Stimulated activated CD4-positive, alpha-beta T cell treated with anti-CD3 and anti-CD28 coated beads, Interleukin-4, amount 100 ng/mL, for 48 hours (primary cell): ENCODE measurements at regions not wholly inside any gene's neighbourhood (a gene's known extent, or its start where the extent isn't known, plus 50 kb on each side); places are given as distances from the start of the nearest gene placed in this dataset.
"Not testable (repeated sequence)": the region's sequence is repeated elsewhere in the genome, so short reads cannot be mapped to it uniquely, and the experiment has no call there.

Experiments used
- DNase-seq, 2 donors: peaks; one replicate each; pipeline ENCODE4 v3.0.0-alpha.2; 2020; ENCODE audit warnings: low read depth in 2 of 2

- DNase-seq, result no peak
Measured at GRCh38 chr4:31187979-31188378, 467.8 kb downstream of the PCDH7 start.

- DNase-seq, result no peak
Measured at GRCh38 chr4:31189938-31190337, 469.8 kb downstream of the PCDH7 start.

- DNase-seq, result no peak
Measured at GRCh38 chr4:31190671-31191070, 470.5 kb downstream of the PCDH7 start.

GRCh38 chr4:31192341-31192740 lies 472.2 kb downstream of the PCDH7 start:
- DNase-seq, result no peak

GRCh38 chr4:31193521-31193920 lies 473.4 kb downstream of the PCDH7 start:
- no peak for DNase-seq

- no peak for DNase-seq
Measured at GRCh38 chr4:31194823-31195222, 474.7 kb downstream of the PCDH7 start.

- DNase-seq, result no peak
Measured at GRCh38 chr4:31199644-31200043, 479.5 kb downstream of the PCDH7 start.

GRCh38 chr4:31202054-31202453 lies 481.9 kb downstream of the PCDH7 start:
- DNase-seq, result not testable (repeated sequence)

GRCh38 chr4:31204874-31205273 lies 484.7 kb downstream of the PCDH7 start:
- DNase-seq, result no peak

- no peak for DNase-seq
Measured at GRCh38 chr4:31220921-31221320, 500.8 kb downstream of the PCDH7 start.

GRCh38 chr4:31228068-31228467 lies 507.9 kb downstream of the PCDH7 start:
- DNase-seq, result no peak

GRCh38 chr4:31230594-31230993 lies 510.4 kb downstream of the PCDH7 start:
- DNase-seq, result no peak

- DNase-seq, result no peak
Measured at GRCh38 chr4:31234494-31234893, 514.3 kb downstream of the PCDH7 start.

GRCh38 chr4:31234901-31235300 lies 514.7 kb downstream of the PCDH7 start:
- no peak for DNase-seq

- no peak for DNase-seq
Measured at GRCh38 chr4:31236020-31236638, 516.0 kb downstream of the PCDH7 start.

GRCh38 chr4:31236639-31237173 lies 516.5 kb downstream of the PCDH7 start:
- no peak for DNase-seq

- DNase-seq, result no peak
Measured at GRCh38 chr4:31237233-31237632, 517.1 kb downstream of the PCDH7 start.

- DNase-seq, result no peak
Measured at GRCh38 chr4:31239886-31240285, 519.7 kb downstream of the PCDH7 start.

- no peak for DNase-seq
Measured at GRCh38 chr4:31241504-31242106, 521.4 kb downstream of the PCDH7 start.

- no peak for DNase-seq
Measured at GRCh38 chr4:31246856-31247255, 526.7 kb downstream of the PCDH7 start.

GRCh38 chr4:31259119-31259518 lies 539.0 kb downstream of the PCDH7 start:
- DNase-seq, result no peak

- DNase-seq, result no peak
Measured at GRCh38 chr4:31261632-31262031, 541.5 kb downstream of the PCDH7 start.

- DNase-seq, result not testable (repeated sequence)
Measured at GRCh38 chr4:31266094-31266493, 545.9 kb downstream of the PCDH7 start.
